Brain pericyte (primary cell): ENCODE measurements at regions not wholly inside any gene's neighbourhood (a gene's known extent, or its start where the extent isn't known, plus 50 kb on each side); places are given as distances from the start of the nearest gene placed in this dataset.

ENCODE experiments used
- DNase-seq: peaks from one replicate; pipeline ENCODE4 v3.0.0-alpha.2; 2012; ENCODE audit warnings: low read depth, low spot score

- no peak for DNase-seq
These were observed 106.1 kb upstream of the RUNX3 start for GRCh38 chr1:25036117-25036546.

- DNase-seq = no peak
These were observed 105.5 kb upstream of the RUNX3 start for GRCh38 chr1:25035523-25036116.

GRCh38 chr1:25034736-25035522 is 104.9 kb upstream of the RUNX3 start:
- no peak for DNase-seq

- DNase-seq = no peak
These were observed 104.0 kb upstream of the RUNX3 start for GRCh38 chr1:25033828-25034705.

- no peak for DNase-seq
These were observed 103.2 kb upstream of the RUNX3 start for GRCh38 chr1:25033030-25033827.

- no peak for DNase-seq
These were observed 102.0 kb upstream of the RUNX3 start for GRCh38 chr1:25031966-25032667.

GRCh38 chr1:25031601-25031965 is 101.5 kb upstream of the RUNX3 start:
- DNase-seq = no peak

- no peak for DNase-seq
These were observed 100.9 kb upstream of the RUNX3 start for GRCh38 chr1:25030674-25031589.

- DNase-seq = no peak
These were observed 99.9 kb upstream of the RUNX3 start for GRCh38 chr1:25030012-25030411.

GRCh38 chr1:25028907-25029599 is 99.0 kb upstream of the RUNX3 start:
- no peak for DNase-seq

- no peak for DNase-seq
These were observed 98.5 kb upstream of the RUNX3 start for GRCh38 chr1:25028587-25028906.

- DNase-seq = no peak
These were observed 97.9 kb upstream of the RUNX3 start for GRCh38 chr1:25027822-25028586.

GRCh38 chr1:25026730-25027450 is 96.8 kb upstream of the RUNX3 start:
- DNase-seq = no peak

GRCh38 chr1:25026304-25026703 is 96.2 kb upstream of the RUNX3 start:
- DNase-seq = no peak

- DNase-seq = no peak
These were observed 94.7 kb upstream of the RUNX3 start for GRCh38 chr1:25024615-25025350.

GRCh38 chr1:25023826-25024225 is 93.8 kb upstream of the RUNX3 start:
- no peak for DNase-seq

GRCh38 chr1:25023190-25023578 is 93.1 kb upstream of the RUNX3 start:
- no peak for DNase-seq
